ENCODE measurements at regions not wholly inside any gene's neighbourhood (a gene's known extent, or its start where the extent isn't known, plus 50 kb on each side); places are given as distances from the start of the nearest gene placed in this dataset.

- H3K9me3 ChIP-seq (ENCODE audit: control insufficient read depth in 2 of 2, insufficient read depth in 1 of 2, low read depth in 1 of 2, low read length in 1 of 2) = peaks cover 0 to 9% of the 10 kb centered on the region in 2 donors
- H3K27me3 ChIP-seq (ENCODE audit: control insufficient read depth in 3 of 3, insufficient read depth in 3 of 3, low read length in 3 of 3) = peaks cover 0 to 34% (median 12%) of the 10 kb centered on the region in 3 donors
- no peak overlapping the region for H3K27ac ChIP-seq (ENCODE audit: low read depth in 1 of 3, low read length in 2 of 3)
- 19 to 60% (median 32%) methylated on average over 1 of the region's 1 CpG for WGBS, 3 donors
- DNase-seq = no peak
- FAIRE-seq = no peak
- H3K36me3 ChIP-seq (ENCODE audit: control insufficient read depth in 3 of 3, insufficient read depth in 2 of 3, low read depth in 1 of 3, low read length in 3 of 3) = no peaks in the 10 kb centered on the region
- no peaks in the 10 kb centered on the region for H3K4me1 ChIP-seq (ENCODE audit: control insufficient read depth in 3 of 3, insufficient read depth in 2 of 3, low read depth in 1 of 3, low read length in 2 of 3)
- H3K4me3 ChIP-seq (ENCODE audit: low read depth in 1 of 3, low read length in 3 of 3) = no peak overlapping the region
Observed at GRCh38 chr6:28750926-28751458, 172.8 kb downstream of the TRIM27 start.

DNA sequence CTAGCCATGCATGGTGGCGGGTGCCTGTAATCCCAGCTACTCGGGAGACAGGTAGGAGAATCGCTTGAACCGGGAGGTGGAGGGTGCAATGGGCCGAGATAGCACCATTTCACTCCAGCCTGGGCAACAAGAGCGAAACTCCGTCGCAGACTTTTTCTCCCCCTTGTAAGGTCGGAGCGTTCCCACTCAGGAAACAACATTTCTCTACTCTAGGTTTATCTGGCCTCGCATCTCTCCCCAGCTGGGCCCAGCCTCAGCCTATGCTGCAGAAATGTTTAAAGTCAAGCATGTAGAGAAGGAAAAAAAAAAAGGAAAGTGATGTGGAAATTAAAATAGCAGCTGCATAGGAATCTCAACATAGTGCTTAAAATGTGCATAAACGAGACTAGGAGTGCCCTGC, 172.3 kb downstream of the TRIM27 start:
- peaks cover 0 to 39% (median 13%) of the 10 kb centered on the region in 3 donors for H3K27me3 ChIP-seq (ENCODE audit: control insufficient read depth in 3 of 3, insufficient read depth in 3 of 3, low read length in 3 of 3)
- peaks cover 0 to 9% of the 10 kb centered on the region in 2 donors for H3K9me3 ChIP-seq (ENCODE audit: control insufficient read depth in 2 of 2, insufficient read depth in 1 of 2, low read depth in 1 of 2, low read length in 1 of 2)
- no peaks in the 10 kb centered on the region for H3K4me1 ChIP-seq (ENCODE audit: control insufficient read depth in 3 of 3, insufficient read depth in 2 of 3, low read depth in 1 of 3, low read length in 2 of 3)
- H3K36me3 ChIP-seq (ENCODE audit: control insufficient read depth in 3 of 3, insufficient read depth in 2 of 3, low read depth in 1 of 3, low read length in 3 of 3) = no peaks in the 10 kb centered on the region
- FAIRE-seq (no peak), DNase-seq (no peak)
- 23 to 49% (median 33%) methylated on average over 12 of the region's 12 CpGs for WGBS, 3 donors
- H3K4me3 ChIP-seq (ENCODE audit: low read depth in 1 of 3, low read length in 3 of 3) = no peak overlapping the region
- H3K27ac ChIP-seq (ENCODE audit: low read depth in 1 of 3, low read length in 2 of 3) = no peak overlapping the region

DNA sequence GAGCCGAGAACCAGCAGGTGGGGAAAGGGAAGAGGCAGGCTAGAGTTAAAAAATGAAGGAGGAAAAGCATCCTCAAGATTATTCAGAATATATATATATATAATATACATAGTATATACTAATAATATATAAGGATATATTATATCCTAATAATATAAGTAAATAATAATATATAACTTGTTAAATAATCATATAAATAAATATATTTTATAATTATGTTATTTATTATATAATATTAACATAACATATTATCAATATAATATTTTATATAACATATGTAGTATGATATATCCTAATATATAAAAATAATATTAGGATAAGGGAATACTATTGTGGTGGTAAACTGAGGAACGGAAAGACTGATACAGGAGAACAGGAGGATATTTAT, 171.8 kb downstream of the TRIM27 start:
- H3K9me3 ChIP-seq (ENCODE audit: control insufficient read depth in 2 of 2, insufficient read depth in 1 of 2, low read depth in 1 of 2, low read length in 1 of 2) = peaks cover 0 to 9% of the 10 kb centered on the region in 2 donors
- no peak for DNase-seq
- no peaks in the 10 kb centered on the region for H3K4me1 ChIP-seq (ENCODE audit: control insufficient read depth in 3 of 3, insufficient read depth in 2 of 3, low read depth in 1 of 3, low read length in 2 of 3)
- 65 to 79% (median 73%) methylated on average over 2 of the region's 2 CpGs for WGBS, 3 donors
- no peak overlapping the region for H3K27ac ChIP-seq (ENCODE audit: low read depth in 1 of 3, low read length in 2 of 3)
- FAIRE-seq = peak; percentile 81
- no peak overlapping the region for H3K4me3 ChIP-seq (ENCODE audit: low read depth in 1 of 3, low read length in 3 of 3)
- no peaks in the 10 kb centered on the region for H3K36me3 ChIP-seq (ENCODE audit: control insufficient read depth in 3 of 3, insufficient read depth in 2 of 3, low read depth in 1 of 3, low read length in 3 of 3)
- peaks cover 0 to 42% (median 14%) of the 10 kb centered on the region in 3 donors for H3K27me3 ChIP-seq (ENCODE audit: control insufficient read depth in 3 of 3, insufficient read depth in 3 of 3, low read length in 3 of 3)

DNA sequence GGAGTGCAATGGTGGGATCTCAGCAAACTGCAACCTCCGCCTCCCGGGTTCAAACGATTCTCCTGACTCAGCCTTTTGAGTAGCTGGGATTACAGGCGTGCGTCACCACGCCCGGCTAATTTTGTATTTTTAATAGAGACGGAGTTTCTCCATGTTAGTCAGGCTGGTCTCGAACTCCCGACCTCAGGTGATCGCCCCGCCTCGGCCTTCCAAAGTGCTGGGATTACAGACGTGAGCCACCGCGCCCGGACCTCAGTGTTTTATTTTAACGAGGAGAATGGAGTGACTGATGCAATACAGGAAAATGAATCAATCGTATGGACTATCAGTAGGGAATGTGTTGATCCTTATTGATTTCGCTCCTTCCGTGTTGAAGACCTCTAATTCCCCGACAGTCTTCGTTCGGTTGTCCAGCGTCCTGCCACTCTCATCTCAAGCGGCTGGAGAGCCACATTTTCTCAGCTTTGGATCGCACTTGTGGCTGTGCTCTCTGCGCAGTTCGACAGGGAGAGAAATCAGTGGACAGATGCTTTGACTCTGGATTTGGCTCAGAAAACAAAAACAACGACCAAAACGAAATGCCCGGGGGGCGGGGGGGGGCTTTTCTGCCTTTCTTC, 166.2 kb downstream of the TRIM27 start:
- no peak for FAIRE-seq
- Histone ChIP-seq H3K9me3 (ENCODE audit: control insufficient read depth in 2 of 2, insufficient read depth in 1 of 2, low read depth in 1 of 2, low read length in 1 of 2) (no peaks in the 10 kb centered on the region), H3K36me3 (ENCODE audit: control insufficient read depth in 3 of 3, insufficient read depth in 2 of 3, low read depth in 1 of 3, low read length in 3 of 3) (no peaks in the 10 kb centered on the region), H3K27me3 (ENCODE audit: control insufficient read depth in 3 of 3, insufficient read depth in 3 of 3, low read length in 3 of 3) (peaks cover 0 to 45% (median 10%) of the 10 kb centered on the region in 3 donors), H3K4me1 (ENCODE audit: control insufficient read depth in 3 of 3, insufficient read depth in 2 of 3, low read depth in 1 of 3, low read length in 2 of 3) (no peaks in the 10 kb centered on the region), H3K4me3 (ENCODE audit: low read depth in 1 of 3, low read length in 3 of 3) (no peak overlapping the region), H3K27ac (ENCODE audit: low read depth in 1 of 3, low read length in 2 of 3) (no peak overlapping the region)
- WGBS, 3 donors = 37 to 52% (median 47%) methylated on average over 33 of the region's 33 CpGs
- no peak for DNase-seq

DNA sequence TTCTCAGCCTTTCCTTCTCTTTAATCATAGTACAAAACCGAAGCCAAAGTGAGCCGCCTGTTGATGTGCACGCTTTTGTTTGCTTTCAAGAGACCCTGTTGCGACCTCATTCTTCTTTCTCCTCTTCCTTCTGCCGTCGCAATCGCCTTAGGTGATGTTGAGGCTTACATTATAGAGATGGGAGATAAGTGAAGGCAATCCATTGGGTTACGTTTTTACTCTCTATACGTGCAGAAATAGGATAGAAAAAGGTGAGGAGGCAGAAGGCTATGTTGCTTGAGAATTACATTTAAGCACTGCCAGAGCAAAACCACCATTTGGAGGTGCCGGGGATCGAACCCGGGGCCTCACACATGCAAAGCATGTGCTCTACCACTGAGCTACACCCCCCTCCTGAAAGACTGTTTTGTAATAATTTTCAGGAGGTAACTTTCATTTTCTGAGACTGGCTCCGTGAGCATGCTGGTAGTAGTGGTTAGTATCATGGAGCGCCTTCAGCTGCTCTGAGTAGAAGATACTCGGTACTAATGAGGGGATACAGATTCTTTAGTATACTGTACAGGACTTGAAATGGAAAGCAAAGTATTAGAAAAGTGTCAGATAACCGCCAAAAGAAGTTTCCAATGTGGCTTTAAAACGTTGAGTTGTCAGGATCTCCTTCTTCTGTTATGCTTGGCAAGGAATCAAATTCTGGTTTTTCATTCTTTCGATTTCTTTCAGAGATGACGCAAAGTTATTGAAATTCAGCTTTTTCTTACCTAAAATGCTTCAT, 165.6 kb downstream of the TRIM27 start:
- FAIRE-seq = no peak
- no peaks in the 10 kb centered on the region for H3K9me3 ChIP-seq (ENCODE audit: control insufficient read depth in 2 of 2, insufficient read depth in 1 of 2, low read depth in 1 of 2, low read length in 1 of 2)
- WGBS, 3 donors = 39 to 43% (median 39%) methylated on average over 19 of the region's 19 CpGs
- H3K36me3 ChIP-seq (ENCODE audit: control insufficient read depth in 3 of 3, insufficient read depth in 2 of 3, low read depth in 1 of 3, low read length in 3 of 3) = no peaks in the 10 kb centered on the region
- H3K27ac ChIP-seq (ENCODE audit: low read depth in 1 of 3, low read length in 2 of 3) = no peak overlapping the region
- DNase-seq = no peak
- no peaks in the 10 kb centered on the region for H3K4me1 ChIP-seq (ENCODE audit: control insufficient read depth in 3 of 3, insufficient read depth in 2 of 3, low read depth in 1 of 3, low read length in 2 of 3)
- H3K27me3 ChIP-seq (ENCODE audit: control insufficient read depth in 3 of 3, insufficient read depth in 3 of 3, low read length in 3 of 3) = peaks cover 0 to 49% (median 10%) of the 10 kb centered on the region in 3 donors
- no peak overlapping the region for H3K4me3 ChIP-seq (ENCODE audit: low read depth in 1 of 3, low read length in 3 of 3)

DNA sequence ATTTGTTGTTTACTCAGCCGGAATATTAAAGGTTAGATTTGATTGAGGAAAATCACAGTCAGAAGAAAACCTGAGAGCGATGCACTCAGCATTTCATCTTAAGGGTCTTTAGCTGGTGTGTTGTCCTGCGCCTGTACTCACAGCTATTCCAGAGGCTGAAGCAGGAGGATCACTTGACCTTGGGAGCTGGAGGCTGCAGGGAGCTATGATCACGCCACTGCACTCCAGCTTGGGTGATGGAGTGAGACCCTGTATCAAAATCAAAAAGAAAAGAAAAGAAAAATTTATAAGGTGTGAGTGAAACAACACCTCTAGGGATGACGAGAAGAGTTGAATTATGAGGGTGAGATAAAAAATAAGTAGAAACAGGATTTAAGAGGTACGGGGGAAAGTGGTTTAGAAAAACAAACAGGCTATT, 165.0 kb downstream of the TRIM27 start:
- 61 to 71% (median 68%) methylated on average over 6 of the region's 6 CpGs for WGBS, 3 donors
- no peaks in the 10 kb centered on the region for H3K4me1 ChIP-seq (ENCODE audit: control insufficient read depth in 3 of 3, insufficient read depth in 2 of 3, low read depth in 1 of 3, low read length in 2 of 3)
- peaks cover 0 to 55% (median 10%) of the 10 kb centered on the region in 3 donors for H3K27me3 ChIP-seq (ENCODE audit: control insufficient read depth in 3 of 3, insufficient read depth in 3 of 3, low read length in 3 of 3)
- no peak overlapping the region for H3K4me3 ChIP-seq (ENCODE audit: low read depth in 1 of 3, low read length in 3 of 3)
- DNase-seq (no peak), FAIRE-seq (no peak)
- no peak overlapping the region for H3K27ac ChIP-seq (ENCODE audit: low read depth in 1 of 3, low read length in 2 of 3)
- H3K36me3 ChIP-seq (ENCODE audit: control insufficient read depth in 3 of 3, insufficient read depth in 2 of 3, low read depth in 1 of 3, low read length in 3 of 3) = no peaks in the 10 kb centered on the region
- H3K9me3 ChIP-seq (ENCODE audit: control insufficient read depth in 2 of 2, insufficient read depth in 1 of 2, low read depth in 1 of 2, low read length in 1 of 2) = peaks cover 0 to under 1% of the 10 kb centered on the region in 2 donors

GRCh38 chr6:28764014-28764723, 159.6 kb downstream of the TRIM27 start:
- H3K27ac ChIP-seq (ENCODE audit: low read depth in 1 of 3, low read length in 2 of 3) = no peak overlapping the region
- DNase-seq (no peak), FAIRE-seq (no peak)
- 40 to 49% (median 45%) methylated on average over 27 of the region's 27 CpGs for WGBS, 3 donors
- no peaks in the 10 kb centered on the region for H3K36me3 ChIP-seq (ENCODE audit: control insufficient read depth in 3 of 3, insufficient read depth in 2 of 3, low read depth in 1 of 3, low read length in 3 of 3)
- peaks cover 0 to 71% (median 34%) of the 10 kb centered on the region in 3 donors for H3K27me3 ChIP-seq (ENCODE audit: control insufficient read depth in 3 of 3, insufficient read depth in 3 of 3, low read length in 3 of 3)
- no peak overlapping the region for H3K4me3 ChIP-seq (ENCODE audit: low read depth in 1 of 3, low read length in 3 of 3)
- H3K9me3 ChIP-seq (ENCODE audit: control insufficient read depth in 2 of 2, insufficient read depth in 1 of 2, low read depth in 1 of 2, low read length in 1 of 2) = peaks cover 0 to 7% of the 10 kb centered on the region in 2 donors
- H3K4me1 ChIP-seq (ENCODE audit: control insufficient read depth in 3 of 3, insufficient read depth in 2 of 3, low read depth in 1 of 3, low read length in 2 of 3) = no peaks in the 10 kb centered on the region

DNA sequence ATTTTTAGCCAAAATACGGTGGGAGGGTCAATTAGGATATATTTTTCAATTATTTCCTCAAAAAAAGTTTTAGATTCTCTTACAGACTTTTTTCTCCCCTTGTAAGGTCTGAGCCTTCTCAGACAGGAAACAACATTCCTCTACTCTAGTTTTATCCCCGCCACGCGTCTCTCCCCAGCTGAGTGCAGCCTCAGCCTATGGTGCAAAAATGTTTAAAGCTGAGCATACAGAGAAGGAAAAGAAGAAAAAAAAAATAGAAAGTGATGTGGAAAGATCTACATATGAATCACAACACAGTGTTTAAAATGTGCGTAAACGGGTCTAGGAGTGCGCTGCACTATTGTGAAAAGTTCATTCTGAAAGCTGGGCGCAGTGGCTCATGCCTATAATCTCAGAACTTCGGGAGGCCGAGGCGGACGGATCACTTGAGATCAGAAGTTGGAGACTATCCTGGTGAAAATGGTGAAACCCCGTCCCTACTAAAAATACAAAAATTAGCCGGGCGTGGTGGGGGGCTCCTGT, 159.0 kb downstream of the TRIM27 start:
- Histone ChIP-seq H3K27ac (ENCODE audit: low read depth in 1 of 3, low read length in 2 of 3) (no peak overlapping the region), H3K9me3 (ENCODE audit: control insufficient read depth in 2 of 2, insufficient read depth in 1 of 2, low read depth in 1 of 2, low read length in 1 of 2) (peaks cover 0 to 8% of the 10 kb centered on the region in 2 donors), H3K27me3 (ENCODE audit: control insufficient read depth in 3 of 3, insufficient read depth in 3 of 3, low read length in 3 of 3) (peaks cover 0 to 76% (median 38%) of the 10 kb centered on the region in 3 donors), H3K36me3 (ENCODE audit: control insufficient read depth in 3 of 3, insufficient read depth in 2 of 3, low read depth in 1 of 3, low read length in 3 of 3) (no peaks in the 10 kb centered on the region), H3K4me3 (ENCODE audit: low read depth in 1 of 3, low read length in 3 of 3) (no peak overlapping the region), H3K4me1 (ENCODE audit: control insufficient read depth in 3 of 3, insufficient read depth in 2 of 3, low read depth in 1 of 3, low read length in 2 of 3) (no peaks in the 10 kb centered on the region)
- DNase-seq (no peak), FAIRE-seq (no peak)
- WGBS, 3 donors = 17 to 35% (median 31%) methylated on average over 15 of the region's 15 CpGs
